HG02884 (cell line): ENCODE measurements at regions not wholly inside any gene's neighbourhood (a gene's known extent, or its start where the extent isn't known, plus 50 kb on each side); places are given as distances from the start of the nearest gene placed in this dataset.
"Not testable (repeated sequence)": the region's sequence is repeated elsewhere in the genome, so short reads cannot be mapped to it uniquely, and the experiment has no call there.

Experiments used
- ATAC-seq: cut with Tn5 transposase; IDR thresholded peaks from one replicate; pipeline ENCODE4 v1.9.1; 2021; ENCODE audit warnings: mild to moderate bottlenecking, moderate library complexity; ENCODE audit not compliant: unreplicated experiment

- no peak for ATAC-seq
Measured at GRCh38 chr22:48628891-48629543, 1198.7 kb downstream of the BRD1 start.

- no peak for ATAC-seq
Measured at GRCh38 chr22:48627966-48628365, 1199.7 kb downstream of the BRD1 start.

GRCh38 chr22:48627203-48627602, 1200.5 kb downstream of the BRD1 start:
- no peak for ATAC-seq

GRCh38 chr22:48624401-48624800, 1203.3 kb downstream of the BRD1 start:
- no peak for ATAC-seq

GRCh38 chr22:48622891-48623545, 1204.7 kb downstream of the BRD1 start:
- no peak for ATAC-seq

GRCh38 chr22:48621085-48621484, 1206.6 kb downstream of the BRD1 start:
- no peak for ATAC-seq

GRCh38 chr22:48620460-48620859, 1207.2 kb downstream of the BRD1 start:
- not testable (repeated sequence) for ATAC-seq

GRCh38 chr22:48619721-48620120, 1208.0 kb downstream of the BRD1 start:
- ATAC-seq, result no peak

- ATAC-seq, result no peak
Measured at GRCh38 chr22:48618326-48618725, 1209.3 kb downstream of the BRD1 start.

GRCh38 chr22:48616656-48617055, 1211.0 kb downstream of the BRD1 start:
- no peak for ATAC-seq

- ATAC-seq, result no peak
Measured at GRCh38 chr22:48615171-48616008, 1212.3 kb downstream of the BRD1 start.

GRCh38 chr22:48613566-48614200, 1214.0 kb downstream of the BRD1 start:
- no peak for ATAC-seq

- ATAC-seq, result no peak
Measured at GRCh38 chr22:48612077-48612995, 1215.3 kb downstream of the BRD1 start.

- no peak for ATAC-seq
Measured at GRCh38 chr22:48609279-48609865, 1218.3 kb downstream of the BRD1 start.

- ATAC-seq, result no peak
Measured at GRCh38 chr22:48607901-48608662, 1219.6 kb downstream of the BRD1 start.

GRCh38 chr22:48606684-48607307, 1220.9 kb downstream of the BRD1 start:
- ATAC-seq, result no peak

GRCh38 chr22:48605856-48606481, 1221.7 kb downstream of the BRD1 start:
- no peak for ATAC-seq

- ATAC-seq, result no peak
Measured at GRCh38 chr22:48605125-48605524, 1222.5 kb downstream of the BRD1 start.
